ENCODE measurements at regions not wholly inside any gene's neighbourhood (a gene's known extent, or its start where the extent isn't known, plus 50 kb on each side); places are given as distances from the start of the nearest gene placed in this dataset.

DNA sequence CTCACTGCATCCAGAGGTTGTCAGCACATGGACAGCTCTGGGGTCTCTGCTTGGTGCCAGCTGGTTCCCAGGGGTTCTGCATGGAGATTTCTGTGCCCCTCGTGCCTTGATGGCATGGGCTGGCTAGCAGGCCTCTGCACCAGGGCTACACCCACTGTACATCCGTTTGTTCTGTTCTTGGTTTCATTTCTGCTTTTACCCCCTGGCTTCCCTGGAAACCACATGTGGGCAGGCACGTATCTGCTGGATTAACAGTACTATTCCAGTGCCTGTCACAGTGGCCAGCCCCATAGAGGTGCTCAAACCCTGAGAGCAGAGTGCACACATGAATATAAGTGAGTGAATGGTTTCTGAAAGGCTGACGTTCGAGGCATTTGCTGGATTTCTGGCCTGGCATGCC, 207.2 kb upstream of the GPR26 start:
- Histone ChIP-seq H3K27ac (ENCODE audit: low read length) (no peak overlapping the region), H3K4me3 (ENCODE audit: control insufficient read depth in 1 of 2, extremely low read depth in 1 of 2, low read length in 1 of 2) (no peak overlapping the region), H3K27me3 (replicated peaks in 1 of 2; ENCODE audit: control insufficient read depth in 2 of 2, extremely low read depth in 1 of 2, insufficient read depth in 2 of 2, low read length in 1 of 2) (peaks cover 0 to 24% of the 10 kb centered on the region in 2 experiments), H3K9me3 (no peaks in the 10 kb centered on the region), H3K4me1 (ENCODE audit: control insufficient read depth in 1 of 2, extremely low read depth in 1 of 2, insufficient read depth in 2 of 2, low read length in 2 of 2) (no peaks in the 10 kb centered on the region), H3K36me3 (ENCODE audit: control insufficient read depth in 2 of 2, extremely low read depth in 1 of 2, insufficient read depth in 1 of 2, low read length in 1 of 2) (no peaks in the 10 kb centered on the region)
- ChIA-PET CTCF (no interaction called here), POLR2A (no interaction called here)
- Mint-ChIP-seq H3K4me1 (no peaks in the 10 kb centered on the region), H3K4me3 (no peak overlapping the region), H3K36me3 (no peaks in the 10 kb centered on the region), H3K27me3 (peaks cover 10 to 12% of the 10 kb centered on the region in 2 donors), H3K9me3 (no peaks in the 10 kb centered on the region), H3K27ac (no peak overlapping the region)
- 66% methylated on average over 5 of the region's 5 CpGs for WGBS (ENCODE audit: insufficient coverage)
- ATAC-seq (replicated peaks in 1 of 4) (no peak), DNase-seq (no peak)

DNA sequence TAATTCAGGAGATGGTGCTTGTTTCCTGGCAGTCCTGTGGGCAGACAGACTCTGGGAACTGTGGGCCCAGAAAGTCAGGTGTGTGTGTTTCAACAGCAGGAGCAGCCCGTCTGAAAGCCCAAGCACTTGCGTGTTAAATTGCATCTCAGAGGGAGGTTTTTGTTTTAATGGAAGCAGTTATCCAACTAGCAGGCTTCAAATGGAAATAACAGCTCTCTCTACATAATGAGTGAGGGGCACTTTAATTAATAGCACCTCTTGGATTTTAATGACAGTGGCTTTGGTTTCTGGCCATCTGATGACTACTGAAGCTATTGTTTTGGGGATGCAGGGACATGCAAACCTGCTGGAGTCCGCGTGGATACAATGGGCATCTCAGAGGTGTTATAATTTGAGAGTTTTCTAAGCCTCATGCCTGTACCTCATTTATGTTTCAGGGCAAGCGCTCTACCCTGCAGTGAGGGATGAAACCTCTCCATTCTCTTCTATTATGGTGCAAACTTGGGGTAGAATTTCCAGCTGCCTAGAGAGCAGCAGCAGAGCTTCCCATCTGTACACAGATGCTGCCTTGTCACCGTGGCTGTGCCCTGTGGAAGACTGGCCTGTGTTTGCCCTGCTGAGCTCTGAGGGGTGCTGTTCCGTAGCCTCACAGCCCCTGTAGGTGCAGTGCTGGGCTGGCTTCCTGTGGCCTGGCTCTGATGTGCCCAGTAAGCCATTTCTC, 206.6 kb upstream of the GPR26 start:
- Mint-ChIP-seq H3K4me3 (no peak overlapping the region), H3K36me3 (no peaks in the 10 kb centered on the region), H3K9me3 (no peaks in the 10 kb centered on the region), H3K27ac (no peak overlapping the region), H3K27me3 (peaks cover 10 to 18% of the 10 kb centered on the region in 2 donors), H3K4me1 (no peaks in the 10 kb centered on the region)
- 55% methylated on average over 4 of the region's 7 CpGs for WGBS (ENCODE audit: insufficient coverage)
- Histone ChIP-seq H3K27me3 (replicated peaks in 1 of 2; ENCODE audit: control insufficient read depth in 2 of 2, extremely low read depth in 1 of 2, insufficient read depth in 2 of 2, low read length in 1 of 2) (peaks cover 0 to 24% of the 10 kb centered on the region in 2 experiments), H3K36me3 (ENCODE audit: control insufficient read depth in 2 of 2, extremely low read depth in 1 of 2, insufficient read depth in 1 of 2, low read length in 1 of 2) (no peaks in the 10 kb centered on the region), H3K4me3 (ENCODE audit: control insufficient read depth in 1 of 2, extremely low read depth in 1 of 2, low read length in 1 of 2) (no peak overlapping the region), H3K9me3 (no peaks in the 10 kb centered on the region), H3K27ac (ENCODE audit: low read length) (no peak overlapping the region), H3K4me1 (ENCODE audit: control insufficient read depth in 1 of 2, extremely low read depth in 1 of 2, insufficient read depth in 2 of 2, low read length in 2 of 2) (no peaks in the 10 kb centered on the region)
- ChIA-PET CTCF (no interaction called here), POLR2A (no interaction called here)
- ATAC-seq (replicated peaks in 1 of 4): no peak
- no peak for DNase-seq

DNA sequence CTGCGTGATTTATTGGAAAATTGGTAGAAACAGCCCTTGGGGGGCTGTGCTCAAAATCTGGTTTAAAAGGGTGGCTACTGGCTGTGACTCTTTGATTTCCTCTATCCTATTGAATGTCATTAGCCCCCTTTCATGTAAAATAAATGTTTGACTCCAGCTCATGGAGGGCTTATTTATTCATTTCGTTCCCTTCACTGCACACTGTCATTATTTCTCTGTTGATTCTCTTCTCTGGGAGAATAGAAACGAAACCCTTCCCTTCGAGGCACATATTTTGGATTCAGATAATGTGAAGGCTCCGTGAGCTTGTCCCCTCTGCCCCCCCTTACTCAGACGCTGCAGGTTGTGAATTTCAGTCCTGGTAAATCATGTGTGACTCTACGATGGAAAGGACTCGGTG, 203.9 kb upstream of the GPR26 start:
- peaks cover 10 to 22% of the 10 kb centered on the region in 2 donors for H3K27me3 Mint-ChIP-seq
- H3K27ac ChIP-seq (ENCODE audit: low read length): no peak overlapping the region
- H3K27ac Mint-ChIP-seq: no peak overlapping the region
- CTCF ChIA-PET: no interaction called here
- no peak overlapping the region for H3K4me3 Mint-ChIP-seq
- no peak overlapping the region for H3K4me3 ChIP-seq (ENCODE audit: control insufficient read depth in 1 of 2, extremely low read depth in 1 of 2, low read length in 1 of 2)
- no peaks in the 10 kb centered on the region for H3K36me3 Mint-ChIP-seq
- no peaks in the 10 kb centered on the region for H3K4me1 Mint-ChIP-seq
- ATAC-seq (replicated peaks in 1 of 4): no peak
- WGBS (ENCODE audit: insufficient coverage): no CpG with 5 or more reads among the region's 8 CpGs
- H3K9me3 Mint-ChIP-seq: no peaks in the 10 kb centered on the region
- no peaks in the 10 kb centered on the region for H3K9me3 ChIP-seq
- no peaks in the 10 kb centered on the region for H3K4me1 ChIP-seq (ENCODE audit: control insufficient read depth in 1 of 2, extremely low read depth in 1 of 2, insufficient read depth in 2 of 2, low read length in 2 of 2)
- H3K36me3 ChIP-seq (ENCODE audit: control insufficient read depth in 2 of 2, extremely low read depth in 1 of 2, insufficient read depth in 1 of 2, low read length in 1 of 2): no peaks in the 10 kb centered on the region
- POLR2A ChIA-PET: interaction anchor here in 1 of 2 donors (0.7 kb wide), 1 partner anchor 20 kb away, joined by 5 read pairs; no protein-coding TSS in a partner anchor
- H3K27me3 ChIP-seq (replicated peaks in 1 of 2; ENCODE audit: control insufficient read depth in 2 of 2, extremely low read depth in 1 of 2, insufficient read depth in 2 of 2, low read length in 1 of 2): peaks cover 0 to 15% of the 10 kb centered on the region in 2 experiments
- no peak for DNase-seq

GRCh38 chr10:123462756-123463155, 203.4 kb upstream of the GPR26 start:
- Histone ChIP-seq H3K36me3 (ENCODE audit: control insufficient read depth in 2 of 2, extremely low read depth in 1 of 2, insufficient read depth in 1 of 2, low read length in 1 of 2) (no peaks in the 10 kb centered on the region), H3K27ac (ENCODE audit: low read length) (no peak overlapping the region), H3K4me3 (ENCODE audit: control insufficient read depth in 1 of 2, extremely low read depth in 1 of 2, low read length in 1 of 2) (no peak overlapping the region), H3K4me1 (ENCODE audit: control insufficient read depth in 1 of 2, extremely low read depth in 1 of 2, insufficient read depth in 2 of 2, low read length in 2 of 2) (no peaks in the 10 kb centered on the region), H3K27me3 (replicated peaks in 1 of 2; ENCODE audit: control insufficient read depth in 2 of 2, extremely low read depth in 1 of 2, insufficient read depth in 2 of 2, low read length in 1 of 2) (peaks cover 0 to 18% of the 10 kb centered on the region in 2 experiments), H3K9me3 (no peaks in the 10 kb centered on the region)
- no peaks in the 10 kb centered on the region for H3K36me3 Mint-ChIP-seq
- no peaks in the 10 kb centered on the region for H3K9me3 Mint-ChIP-seq
- H3K27me3 Mint-ChIP-seq: peaks cover 10 to 22% of the 10 kb centered on the region in 2 donors
- no peak overlapping the region for H3K4me3 Mint-ChIP-seq
- DNase-seq (no peak), ATAC-seq (replicated peaks in 1 of 4) (no peak)
- 60% methylated on average over 1 of the region's 4 CpGs for WGBS (ENCODE audit: insufficient coverage)
- no peak overlapping the region for H3K27ac Mint-ChIP-seq
- CTCF ChIA-PET: no interaction called here
- no peaks in the 10 kb centered on the region for H3K4me1 Mint-ChIP-seq
- POLR2A ChIA-PET: no interaction called here

DNA sequence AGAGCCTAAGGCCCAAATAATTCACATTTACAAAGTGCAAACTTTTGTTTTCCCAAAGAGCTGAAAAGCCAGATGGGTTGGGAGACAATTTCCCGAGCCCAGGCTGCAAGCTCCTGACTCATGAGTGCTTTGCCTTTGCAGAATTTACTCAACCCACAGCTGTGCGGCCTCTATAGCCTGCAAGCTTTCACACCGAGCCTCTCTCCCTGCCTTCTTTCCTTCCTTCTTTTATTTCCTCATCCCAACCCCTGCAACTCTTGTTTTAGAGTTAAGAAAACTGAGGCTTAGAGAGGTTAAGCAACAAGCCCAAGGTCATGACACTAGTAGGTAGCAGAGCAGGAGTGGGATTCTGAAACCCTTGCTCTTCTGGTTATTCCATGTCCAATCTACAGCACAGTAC, 203.0 kb upstream of the GPR26 start:
- H3K36me3 Mint-ChIP-seq: no peaks in the 10 kb centered on the region
- ATAC-seq (replicated peaks in 1 of 4): no peak
- Histone ChIP-seq H3K4me3 (ENCODE audit: control insufficient read depth in 1 of 2, extremely low read depth in 1 of 2, low read length in 1 of 2) (no peak overlapping the region), H3K9me3 (no peaks in the 10 kb centered on the region), H3K27me3 (replicated peaks in 1 of 2; ENCODE audit: control insufficient read depth in 2 of 2, extremely low read depth in 1 of 2, insufficient read depth in 2 of 2, low read length in 1 of 2) (peaks cover 0 to 18% of the 10 kb centered on the region in 2 experiments), H3K36me3 (ENCODE audit: control insufficient read depth in 2 of 2, extremely low read depth in 1 of 2, insufficient read depth in 1 of 2, low read length in 1 of 2) (no peaks in the 10 kb centered on the region), H3K4me1 (ENCODE audit: control insufficient read depth in 1 of 2, extremely low read depth in 1 of 2, insufficient read depth in 2 of 2, low read length in 2 of 2) (no peaks in the 10 kb centered on the region), H3K27ac (ENCODE audit: low read length) (no peak overlapping the region)
- H3K4me1 Mint-ChIP-seq: no peaks in the 10 kb centered on the region
- no peak overlapping the region for H3K27ac Mint-ChIP-seq
- no peak overlapping the region for H3K4me3 Mint-ChIP-seq
- no peaks in the 10 kb centered on the region for H3K9me3 Mint-ChIP-seq
- 29% methylated on average over 1 of the region's 3 CpGs for WGBS (ENCODE audit: insufficient coverage)
- CTCF ChIA-PET: no interaction called here
- peaks cover 10 to 22% of the 10 kb centered on the region in 2 donors for H3K27me3 Mint-ChIP-seq
- no peak for DNase-seq
- POLR2A ChIA-PET: no interaction called here

- no peaks in the 10 kb centered on the region for H3K9me3 Mint-ChIP-seq
- H3K27ac Mint-ChIP-seq: no peak overlapping the region
- Histone ChIP-seq H3K27me3 (replicated peaks in 1 of 2; ENCODE audit: control insufficient read depth in 2 of 2, extremely low read depth in 1 of 2, insufficient read depth in 2 of 2, low read length in 1 of 2) (peaks cover 0 to 18% of the 10 kb centered on the region in 2 experiments), H3K27ac (ENCODE audit: low read length) (no peak overlapping the region), H3K9me3 (no peaks in the 10 kb centered on the region), H3K4me3 (ENCODE audit: control insufficient read depth in 1 of 2, extremely low read depth in 1 of 2, low read length in 1 of 2) (no peak overlapping the region), H3K36me3 (ENCODE audit: control insufficient read depth in 2 of 2, extremely low read depth in 1 of 2, insufficient read depth in 1 of 2, low read length in 1 of 2) (no peaks in the 10 kb centered on the region), H3K4me1 (ENCODE audit: control insufficient read depth in 1 of 2, extremely low read depth in 1 of 2, insufficient read depth in 2 of 2, low read length in 2 of 2) (no peaks in the 10 kb centered on the region)
- DNase-seq (no peak), ATAC-seq (replicated peaks in 1 of 4) (no peak)
- CTCF ChIA-PET: no interaction called here
- peaks cover 7 to 23% of the 10 kb centered on the region in 2 donors for H3K27me3 Mint-ChIP-seq
- no peak overlapping the region for H3K4me3 Mint-ChIP-seq
- H3K36me3 Mint-ChIP-seq: no peaks in the 10 kb centered on the region
- H3K4me1 Mint-ChIP-seq: no peaks in the 10 kb centered on the region
- POLR2A ChIA-PET: no interaction called here
- WGBS (ENCODE audit: insufficient coverage): 87% methylated on average over 7 of the region's 10 CpGs
These were observed 202.5 kb upstream of the GPR26 start for GRCh38 chr10:123463698-123464097.

Measured in T-cell (primary cell).